Body of pancreas (tissue), 4 donors: ENCODE measurements at regions not wholly inside any gene's neighbourhood (a gene's known extent, or its start where the extent isn't known, plus 50 kb on each side); places are given as distances from the start of the nearest gene placed in this dataset.

Source experiments
- CTCF ChIP-seq, 7 experiments: fragments of 450-650 bp in 4 of 7; fragments of 200-600 bp in 3 of 7; sonication (generic) in 3 of 7; IDR thresholded peaks; one replicate each; pipeline ENCODE4 v1.5.1; 2016 to 2019; ENCODE audit warnings: antibody characterized with exemption in 7 of 7
- POLR2A ChIP-seq, 3 donors: fragments of 450-650 bp; IDR thresholded peaks; one replicate each; pipeline ENCODE4 v1.6.1; 2016; ENCODE audit warnings: antibody characterized with exemption in 3 of 3, mild to moderate bottlenecking in 2 of 3

DNA sequence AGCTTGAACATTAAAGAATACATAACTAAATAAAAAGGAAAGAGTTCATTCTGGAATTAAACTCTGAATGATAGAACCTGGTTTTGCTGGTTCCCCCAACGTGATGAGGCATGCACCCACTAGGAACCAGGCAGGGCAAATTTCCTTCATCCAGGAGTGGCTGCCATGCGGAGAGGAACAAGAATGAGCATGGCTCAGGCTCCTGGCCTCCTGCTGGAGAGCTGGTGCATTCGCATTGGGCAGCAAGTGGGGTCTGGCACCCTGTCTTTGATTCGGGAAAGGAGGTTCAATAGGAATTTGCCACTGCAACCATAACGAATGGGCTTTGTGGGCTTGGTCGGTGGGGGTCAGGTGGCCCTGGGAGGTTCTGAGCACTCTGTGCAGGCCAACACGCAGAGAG, 169.8 kb upstream of the TENM4 start:
- TF ChIP-seq POLR2A (IDR thresholded peaks at IDR 0.05) (no peak), CTCF (IDR thresholded peaks at IDR 0.05) (no peak)
